H9 (cell line): ENCODE measurements at regions not wholly inside any gene's neighbourhood (a gene's known extent, or its start where the extent isn't known, plus 50 kb on each side); places are given as distances from the start of the nearest gene placed in this dataset.

ENCODE experiments used
- DNase-seq: peaks from one replicate; pipeline ENCODE4 v3.0.0-alpha.2; 2017
- H2AFZ ChIP-seq: one replicate; pipeline ENCODE4 v1.6.1; 2013; ENCODE audit warnings: mild to moderate bottlenecking, low read length, control low read depth, moderate library complexity
- H2AK5ac ChIP-seq: 2 replicates; pipeline ENCODE4 v1.6.1; 2013; ENCODE audit warnings: low read length, control low read depth, mixed read lengths; ENCODE audit not compliant: insufficient read length
- H2BK120ac ChIP-seq: one replicate; pipeline ENCODE4 v1.6.1; 2013; ENCODE audit warnings: low read depth, mild to moderate bottlenecking, low read length, control low read depth, inconsistent platforms; ENCODE audit not compliant: poor library complexity, severe bottlenecking
- H2BK12ac ChIP-seq: 2 replicates; pipeline ENCODE4 v1.6.1; 2013; ENCODE audit warnings: low read length, control low read depth, mixed read lengths, low read depth; ENCODE audit not compliant: insufficient read length
- H2BK15ac ChIP-seq: 2 replicates; pipeline ENCODE4 v1.6.1; 2013; ENCODE audit warnings: low read depth, low read length, control low read depth
- H2BK20ac ChIP-seq: one replicate; pipeline ENCODE4 v1.6.1; 2013; ENCODE audit warnings: low read depth, mild to moderate bottlenecking, low read length, control low read depth, inconsistent platforms; ENCODE audit not compliant: poor library complexity, severe bottlenecking
- H2BK5ac ChIP-seq: 2 replicates; pipeline ENCODE4 v1.6.1; 2013; ENCODE audit warnings: low read length, control low read depth, mixed read lengths; ENCODE audit not compliant: insufficient read length
- H3K14ac ChIP-seq: 2 replicates; pipeline ENCODE4 v1.6.1; 2013; ENCODE audit warnings: low read length, control low read depth; ENCODE audit not compliant: insufficient read depth
- H3K18ac ChIP-seq: 2 replicates; pipeline ENCODE4 v1.6.1; 2013; ENCODE audit warnings: low read depth, mild to moderate bottlenecking, mixed read lengths, low read length, control low read depth; ENCODE audit not compliant: insufficient read length
- H3K23ac ChIP-seq: 2 replicates; pipeline ENCODE4 v1.6.1; 2013; ENCODE audit warnings: low read length, control low read depth, mixed read lengths, low read depth; ENCODE audit not compliant: insufficient read length
- H3K23me2 ChIP-seq: 2 replicates; pipeline ENCODE4 v1.6.1; 2013; ENCODE audit warnings: low read depth, mild to moderate bottlenecking, mixed read lengths, low read length, control low read depth; ENCODE audit not compliant: insufficient read length, poor library complexity, severe bottlenecking
- H3K27ac ChIP-seq: 2 replicates; pipeline ENCODE4 v1.5.1; 2013; ENCODE audit warnings: low read length, control low read depth, mixed read lengths, low read depth; ENCODE audit not compliant: insufficient read length
- H3K27me3 ChIP-seq: 2 replicates; pipeline ENCODE4 v1.6.1; 2013; ENCODE audit warnings: low read length, control low read depth, inconsistent platforms; ENCODE audit not compliant: insufficient read depth
- H3K4ac ChIP-seq: 2 replicates; pipeline ENCODE4 v1.6.1; 2013; ENCODE audit warnings: low read depth, mild to moderate bottlenecking, control low read depth, inconsistent platforms, low read length, moderate library complexity
- H3K4me1 ChIP-seq: 2 replicates; pipeline ENCODE4 v1.6.1; 2013; ENCODE audit warnings: low read length, control low read depth, inconsistent platforms; ENCODE audit not compliant: insufficient read depth
- H3K4me2 ChIP-seq: 2 replicates; pipeline ENCODE4 v1.6.1; 2013; ENCODE audit warnings: low read length, control low read depth, mixed read lengths; ENCODE audit not compliant: insufficient read length, insufficient read depth
- H3K56ac ChIP-seq: 2 replicates; pipeline ENCODE4 v1.6.1; 2013; ENCODE audit warnings: low read depth, mild to moderate bottlenecking, mixed read lengths, low read length, control low read depth; ENCODE audit not compliant: insufficient read length
- H3K79me1 ChIP-seq: 2 replicates; pipeline ENCODE4 v1.6.1; 2013; ENCODE audit warnings: low read depth, mild to moderate bottlenecking, moderate library complexity, low read length, control low read depth, inconsistent platforms; ENCODE audit not compliant: insufficient read depth, poor library complexity, severe bottlenecking
- H3K79me2 ChIP-seq: 2 replicates; pipeline ENCODE4 v1.6.1; 2013; ENCODE audit warnings: low read length, control low read depth, inconsistent platforms; ENCODE audit not compliant: insufficient read depth
- H3K9ac ChIP-seq: 2 replicates; pipeline ENCODE4 v1.6.1; 2013; ENCODE audit warnings: low read length, control low read depth, mixed read lengths; ENCODE audit not compliant: insufficient read length; ENCODE audit errors: extremely low read depth
- H3K9me3 ChIP-seq: one replicate; pipeline ENCODE4 v1.6.1; 2013; ENCODE audit warnings: low read depth, low read length, inconsistent platforms; ENCODE audit not compliant: control insufficient read depth
- H3T11ph ChIP-seq: one replicate; pipeline ENCODE4 v1.6.1; 2013; ENCODE audit warnings: mild to moderate bottlenecking, low read length, control low read depth, inconsistent platforms
- H4K20me1 ChIP-seq: one replicate; pipeline ENCODE4 v1.6.1; 2013; ENCODE audit not compliant: control insufficient read depth, insufficient read length, insufficient read depth
- H4K5ac ChIP-seq: 2 replicates; pipeline ENCODE4 v1.6.1; 2013; ENCODE audit warnings: low read depth, mild to moderate bottlenecking, mixed read lengths, low read length, control low read depth; ENCODE audit not compliant: insufficient read length
- H4K8ac ChIP-seq: replicated peaks from 2 replicates; pipeline ENCODE4 v1.6.1; 2013; ENCODE audit warnings: low read length, control low read depth, mixed read lengths, low read depth; ENCODE audit not compliant: insufficient read length
- H4K91ac ChIP-seq: 2 replicates; pipeline ENCODE4 v1.6.1; 2013; ENCODE audit warnings: low read depth, mild to moderate bottlenecking, moderate library complexity, mixed read lengths, low read length, control low read depth; ENCODE audit not compliant: insufficient read length
- H3K27ac Mint-ChIP-seq, 3 experiments: 2 replicates in 2 of 3; 3 replicates in 1 of 3; pipeline ENCODE4 v1.8.0; 2020 to 2021; ENCODE audit warnings: mixed read lengths in 3 of 3, mild to moderate bottlenecking in 1 of 3, moderate library complexity in 1 of 3
- H3K27me3 Mint-ChIP-seq: 2 replicates; pipeline ENCODE4 v1.8.0; 2021; ENCODE audit warnings: low read depth, mild to moderate bottlenecking, moderate library complexity, mixed read lengths
- H3K36me3 Mint-ChIP-seq, 3 experiments: 2 replicates in 2 of 3; 3 replicates in 1 of 3; pipeline ENCODE4 v1.8.0; 2020 to 2021; ENCODE audit warnings: low read depth in 3 of 3, mixed read lengths in 3 of 3; ENCODE audit not compliant: insufficient read depth in 1 of 3
- H3K4me1 Mint-ChIP-seq, 2 experiments: 2 replicates each; pipeline ENCODE4 v1.8.0; 2020; ENCODE audit warnings: mixed read lengths in 2 of 2
- H3K4me3 Mint-ChIP-seq, 2 experiments: 2 replicates in 1 of 2; 3 replicates in 1 of 2; pipeline ENCODE4 v1.8.0; 2020 to 2021; ENCODE audit warnings: mild to moderate bottlenecking in 2 of 2, mixed read lengths in 2 of 2, moderate library complexity in 1 of 2
- H3K9me3 Mint-ChIP-seq, 2 experiments: 2 replicates in 1 of 2; 3 replicates in 1 of 2; pipeline ENCODE4 v1.8.0; 2020; ENCODE audit warnings: mild to moderate bottlenecking in 2 of 2, mixed read lengths in 2 of 2, moderate library complexity in 1 of 2
- WGBS: extraction: QIAGEN DNeasy Blood & Tissue Kit; methylation state at CpG from one replicate; pipeline ENCODE4 v1.1.7; 2013; ENCODE audit warnings: missing lambda C conversion rate, low lambda C conversion rate, mixed read lengths; ENCODE audit not compliant: insufficient read length; ENCODE audit errors: extremely low coverage; 5-methylcytosine and 5-hydroxymethylcytosine counted together
- TF ChIP-seq, protein P1 (sequence below): fragments of 200-600 bp; sonication (generic); conservative IDR thresholded peaks from 3 replicates; pipeline ENCODE4 v1.8.0; 2021; ENCODE audit warnings: antibody characterized with exemption, mild to moderate bottlenecking

DNA sequence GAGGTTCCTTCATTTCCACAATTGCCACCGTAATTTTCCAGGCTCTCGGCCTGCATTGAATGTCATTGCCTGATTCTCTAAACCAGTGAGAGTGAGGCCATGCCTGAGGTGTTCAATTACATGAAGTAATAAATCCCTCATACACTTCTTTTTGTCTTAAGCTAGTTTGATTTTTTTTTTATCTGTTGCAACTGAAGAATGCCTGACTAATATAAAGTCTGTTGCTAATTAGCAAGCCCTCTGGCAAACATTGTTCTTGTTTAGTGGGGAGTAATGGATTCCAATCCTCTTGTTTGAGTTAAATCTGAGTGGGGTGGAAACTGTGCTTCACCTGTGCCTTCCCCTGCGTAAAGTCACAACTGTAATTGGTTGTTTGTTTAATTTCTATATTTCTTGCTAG is 338.1 kb upstream of the ATP10B start:
- no peak overlapping the region for H3K4me3 Mint-ChIP-seq
- H2BK12ac ChIP-seq: no peak overlapping the region
- WGBS: no CpG with 5 or more reads among the region's 3 CpGs

More for the DNA sequence above, 338.1 kb upstream of the ATP10B start:
- Histone ChIP-seq H2AFZ (no peak overlapping the region), H3K79me1 (no peaks in the 10 kb centered on the region), H3K4me2 (no peak overlapping the region), H4K5ac (no peak overlapping the region), H4K91ac (no peak overlapping the region), H3K9me3 (no peaks in the 10 kb centered on the region), H3K27ac (no peak overlapping the region), H3K56ac (no peak overlapping the region), H3T11ph (no peak overlapping the region), H2BK5ac (no peak overlapping the region), H3K18ac (no peak overlapping the region), H2BK15ac (no peak overlapping the region), H3K4ac (no peak overlapping the region), H3K9ac (no peak overlapping the region), H3K4me1 (peaks cover 2% of the 10 kb centered on the region; the same call in 1 of the 2 replicates), H4K8ac (no peak overlapping the region), H3K14ac (no peak overlapping the region), H2BK20ac (no peak overlapping the region), H3K27me3 (no peaks in the 10 kb centered on the region), H3K79me2 (no peaks in the 10 kb centered on the region), H4K20me1 (no peaks in the 10 kb centered on the region), H3K23ac (no peak overlapping the region), H3K23me2 (no peaks in the 10 kb centered on the region), H2AK5ac (no peak overlapping the region), H2BK120ac (no peak overlapping the region)
- H3K4me1 Mint-ChIP-seq: peaks cover 17 to 19% of the 10 kb centered on the region in 2 experiments
- TF ChIP-seq, protein P1, sequence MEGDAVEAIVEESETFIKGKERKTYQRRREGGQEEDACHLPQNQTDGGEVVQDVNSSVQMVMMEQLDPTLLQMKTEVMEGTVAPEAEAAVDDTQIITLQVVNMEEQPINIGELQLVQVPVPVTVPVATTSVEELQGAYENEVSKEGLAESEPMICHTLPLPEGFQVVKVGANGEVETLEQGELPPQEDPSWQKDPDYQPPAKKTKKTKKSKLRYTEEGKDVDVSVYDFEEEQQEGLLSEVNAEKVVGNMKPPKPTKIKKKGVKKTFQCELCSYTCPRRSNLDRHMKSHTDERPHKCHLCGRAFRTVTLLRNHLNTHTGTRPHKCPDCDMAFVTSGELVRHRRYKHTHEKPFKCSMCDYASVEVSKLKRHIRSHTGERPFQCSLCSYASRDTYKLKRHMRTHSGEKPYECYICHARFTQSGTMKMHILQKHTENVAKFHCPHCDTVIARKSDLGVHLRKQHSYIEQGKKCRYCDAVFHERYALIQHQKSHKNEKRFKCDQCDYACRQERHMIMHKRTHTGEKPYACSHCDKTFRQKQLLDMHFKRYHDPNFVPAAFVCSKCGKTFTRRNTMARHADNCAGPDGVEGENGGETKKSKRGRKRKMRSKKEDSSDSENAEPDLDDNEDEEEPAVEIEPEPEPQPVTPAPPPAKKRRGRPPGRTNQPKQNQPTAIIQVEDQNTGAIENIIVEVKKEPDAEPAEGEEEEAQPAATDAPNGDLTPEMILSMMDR: no peak
- H3K36me3 Mint-ChIP-seq: no peaks in the 10 kb centered on the region; a peak in 1 of 7 replicates
- no peaks in the 10 kb centered on the region for H3K27me3 Mint-ChIP-seq
- DNase-seq: no peak
- H3K27ac Mint-ChIP-seq: peak overlapping the region in 2 of 3 experiments; percentile 59 to 66; a peak in 4 of 7 replicates
- no peaks in the 10 kb centered on the region for H3K9me3 Mint-ChIP-seq
